Fibroblast of the aortic adventitia (primary cell): ENCODE measurements at regions not wholly inside any gene's neighbourhood (a gene's known extent, or its start where the extent isn't known, plus 50 kb on each side); places are given as distances from the start of the nearest gene placed in this dataset.

Experiments
- DNase-seq: peaks from one replicate; pipeline ENCODE4 v3.0.0-alpha.2; 2010; ENCODE audit warnings: low read depth
- H3K4me3 ChIP-seq: 2 replicates; pipeline ENCODE4 v1.5.1; 2011; ENCODE audit warnings: low read depth, mild to moderate bottlenecking, control low read depth, low read length, moderate library complexity
- CTCF ChIP-seq: IDR thresholded peaks from 2 replicates; pipeline ENCODE4 v1.5.1; 2011; ENCODE audit warnings: mild to moderate bottlenecking, low read length, control low read depth, inconsistent platforms; ENCODE audit not compliant: insufficient read depth

- H3K4me3 ChIP-seq = no peak overlapping the region
- no peak for TF ChIP-seq CTCF
- no peak for DNase-seq
These were observed 96.9 kb upstream of the TBX3 start for GRCh38 chr12:114780746-114781399.

- H3K4me3 ChIP-seq = no peak overlapping the region
- DNase-seq = no peak
- no peak for TF ChIP-seq CTCF
These were observed 95.7 kb upstream of the TBX3 start for GRCh38 chr12:114779647-114780046.

GRCh38 chr12:114779186-114779585, 95.2 kb upstream of the TBX3 start:
- DNase-seq = no peak
- no peak overlapping the region for H3K4me3 ChIP-seq
- TF ChIP-seq CTCF = no peak

- peak; percentile 34 for DNase-seq
- no peak overlapping the region for H3K4me3 ChIP-seq
- TF ChIP-seq CTCF = no peak
These were observed 92.9 kb upstream of the TBX3 start for GRCh38 chr12:114776731-114777442.

GRCh38 chr12:114774699-114775098, 90.7 kb upstream of the TBX3 start:
- TF ChIP-seq CTCF = no peak
- no peak overlapping the region for H3K4me3 ChIP-seq
- no peak for DNase-seq

GRCh38 chr12:114774197-114774596, 90.2 kb upstream of the TBX3 start:
- peak; percentile 37 for DNase-seq
- no peak overlapping the region for H3K4me3 ChIP-seq
- TF ChIP-seq CTCF = no peak

- no peak for DNase-seq
- H3K4me3 ChIP-seq = no peak overlapping the region
- no peak for TF ChIP-seq CTCF
These were observed 86.3 kb upstream of the TBX3 start for GRCh38 chr12:114770323-114770722.
